ENCODE measurements at regions not wholly inside any gene's neighbourhood (a gene's known extent, or its start where the extent isn't known, plus 50 kb on each side); places are given as distances from the start of the nearest gene placed in this dataset.
A peak's percentile ranks its signal among the peaks of the same experiment; 100 is the strongest.
"Not testable (repeated sequence)": the region's sequence is repeated elsewhere in the genome, so short reads cannot be mapped to it uniquely, and the experiment has no call there.

DNA sequence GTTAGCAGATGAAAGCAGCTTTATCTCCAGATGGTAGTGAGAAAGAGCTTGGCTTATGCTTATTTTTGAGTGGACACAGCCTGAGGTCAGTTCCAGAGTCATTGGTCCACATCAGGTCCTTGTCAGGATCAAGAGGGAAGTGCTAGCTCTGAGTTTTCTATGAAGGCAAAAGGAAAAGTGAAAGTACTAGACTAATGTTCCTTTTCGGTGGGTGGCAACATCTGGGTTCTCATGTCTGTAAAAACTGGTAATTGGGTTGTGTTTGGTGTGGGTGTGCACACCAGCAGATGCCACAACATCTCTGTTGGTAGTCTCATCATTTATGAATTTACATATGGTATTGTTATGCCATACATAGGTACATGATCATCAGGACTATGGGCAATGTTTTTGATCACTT lies 210.5 kb downstream of the PWWP3B start:
- DNase-seq, result no peak

DNA sequence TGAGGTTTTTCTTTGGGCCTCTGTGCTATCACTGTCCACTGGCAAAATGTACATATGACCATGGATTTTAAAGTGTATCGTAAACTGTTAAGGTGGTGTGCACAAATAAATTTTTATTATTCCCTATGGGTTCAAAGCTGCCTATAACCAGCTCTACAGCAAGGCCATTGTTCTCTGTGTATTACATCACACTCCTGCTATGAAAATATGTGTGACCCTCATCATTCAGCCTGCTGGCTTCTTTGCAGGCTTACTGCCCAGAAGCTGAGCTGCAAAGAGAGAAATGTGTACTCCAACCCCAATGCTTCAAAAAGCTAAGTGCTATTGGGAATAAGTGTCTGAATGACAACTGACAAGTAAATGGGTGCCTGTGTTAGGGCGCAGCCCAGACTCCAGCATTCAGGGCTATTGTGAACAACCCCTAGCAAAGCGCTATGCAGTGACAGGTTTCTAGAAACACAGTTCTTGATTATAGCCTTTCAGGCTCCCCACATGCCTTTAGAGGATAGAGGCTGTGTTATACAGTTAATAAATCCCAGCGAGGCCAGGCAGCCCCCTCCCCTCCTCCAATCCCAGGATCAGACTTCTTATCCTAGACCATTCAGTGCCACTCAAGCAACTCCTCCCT lies 220.4 kb upstream of the RADX start:
- DNase-seq, result no peak

DNA sequence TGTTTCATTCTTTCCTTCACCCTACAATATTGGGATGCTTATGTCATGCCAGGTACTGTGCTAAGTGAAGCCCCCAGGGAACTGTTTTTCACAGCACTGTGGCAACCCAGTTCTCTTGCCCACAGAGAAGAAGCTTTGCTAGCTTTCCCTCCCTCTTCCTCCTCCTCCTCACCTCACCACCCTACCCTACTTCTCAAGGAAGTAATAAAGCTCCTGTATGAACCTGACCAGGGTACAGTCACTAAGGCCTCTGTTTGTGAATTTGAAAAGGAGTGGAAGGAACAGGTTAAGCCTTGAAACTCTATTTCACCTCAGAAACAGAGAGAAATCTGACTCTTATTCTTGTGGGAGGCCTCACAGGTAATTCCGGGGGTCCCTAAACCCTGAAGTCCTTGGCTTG lies 219.4 kb upstream of the RADX start:
- no peak for DNase-seq

DNA sequence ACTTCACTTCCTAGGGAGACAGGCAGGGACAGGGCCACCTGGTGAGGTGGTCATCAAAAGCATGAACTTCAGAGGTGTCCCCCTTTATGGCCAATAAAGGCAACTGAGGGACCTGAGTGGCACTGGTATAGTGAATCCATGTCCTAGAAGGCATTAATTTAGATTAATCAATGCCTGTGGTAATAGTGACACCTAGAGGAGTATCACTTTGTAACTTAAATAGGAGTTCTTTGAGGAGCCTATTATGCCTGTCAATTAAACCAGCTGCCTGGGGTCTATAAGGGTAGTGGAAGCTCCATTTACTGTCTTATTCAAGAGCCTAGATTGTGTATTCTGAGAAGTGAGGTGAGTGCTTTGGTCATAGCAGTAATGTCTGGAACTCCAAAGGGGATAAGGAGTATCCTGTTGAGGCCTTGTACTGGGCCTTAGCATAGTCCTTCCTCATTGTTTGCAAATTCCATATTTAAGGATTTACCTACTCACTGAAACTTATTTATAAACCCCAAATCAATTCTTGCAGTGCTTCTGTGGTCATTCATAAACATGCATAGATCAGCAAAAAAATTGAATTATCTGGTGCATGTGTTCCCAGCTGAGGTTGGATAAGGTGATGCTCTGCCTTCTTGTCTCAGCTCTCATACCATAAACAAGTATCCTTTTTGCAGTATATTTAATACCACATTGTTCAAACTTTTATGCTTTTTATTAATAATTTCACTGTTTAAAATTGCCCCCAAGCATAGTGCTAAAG lies 213.8 kb upstream of the RADX start:
- DNase-seq, result no peak

DNA sequence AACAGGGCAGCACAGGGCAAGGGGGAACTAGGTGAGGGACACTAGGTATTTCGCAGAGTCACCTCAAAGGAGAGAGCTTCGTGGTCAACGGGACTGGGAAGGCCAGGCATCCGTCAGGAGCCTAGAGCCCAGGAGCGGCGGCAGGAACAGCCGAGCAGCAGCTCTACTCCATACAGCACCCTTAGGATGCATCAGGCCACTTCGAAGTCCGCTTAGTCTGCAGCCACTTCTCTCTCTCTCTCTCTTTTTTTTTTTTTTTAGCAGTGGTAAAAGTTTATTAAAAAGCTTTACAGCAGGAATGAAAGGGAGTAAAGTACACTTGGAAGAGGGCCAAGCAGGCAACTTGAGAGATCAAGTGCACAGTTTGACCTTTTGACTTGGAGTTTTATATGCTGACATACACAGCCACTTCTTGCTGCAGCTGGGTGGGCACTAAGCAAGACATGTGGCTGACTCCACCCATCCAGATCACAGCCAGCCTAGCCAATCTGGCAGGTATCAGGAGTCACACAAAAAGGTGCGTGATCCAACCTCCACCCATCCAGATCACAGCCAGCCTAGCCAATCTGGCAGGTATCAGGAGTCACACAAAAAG lies 209.7 kb upstream of the RADX start:
- DNase-seq, result no peak

DNA sequence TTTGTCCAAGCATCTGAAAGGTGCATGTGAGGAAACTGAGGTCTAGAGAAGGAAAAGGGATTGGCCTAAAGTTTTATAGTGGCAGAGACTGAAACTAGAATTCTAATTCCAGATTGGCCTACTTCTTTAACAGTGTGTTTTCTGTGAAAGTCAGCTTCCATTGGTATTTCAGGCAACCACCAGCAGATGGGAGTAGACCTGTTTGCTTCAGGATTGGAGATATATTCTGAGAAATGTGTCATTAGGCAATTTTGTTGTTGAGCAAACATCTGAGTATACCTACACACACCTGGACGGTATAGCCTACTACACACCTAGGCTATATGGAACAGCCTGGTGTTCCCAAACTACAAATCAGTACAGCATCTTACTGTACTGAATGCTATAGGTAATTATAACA lies 207.3 kb upstream of the RADX start:
- DNase-seq, result no peak

DNA sequence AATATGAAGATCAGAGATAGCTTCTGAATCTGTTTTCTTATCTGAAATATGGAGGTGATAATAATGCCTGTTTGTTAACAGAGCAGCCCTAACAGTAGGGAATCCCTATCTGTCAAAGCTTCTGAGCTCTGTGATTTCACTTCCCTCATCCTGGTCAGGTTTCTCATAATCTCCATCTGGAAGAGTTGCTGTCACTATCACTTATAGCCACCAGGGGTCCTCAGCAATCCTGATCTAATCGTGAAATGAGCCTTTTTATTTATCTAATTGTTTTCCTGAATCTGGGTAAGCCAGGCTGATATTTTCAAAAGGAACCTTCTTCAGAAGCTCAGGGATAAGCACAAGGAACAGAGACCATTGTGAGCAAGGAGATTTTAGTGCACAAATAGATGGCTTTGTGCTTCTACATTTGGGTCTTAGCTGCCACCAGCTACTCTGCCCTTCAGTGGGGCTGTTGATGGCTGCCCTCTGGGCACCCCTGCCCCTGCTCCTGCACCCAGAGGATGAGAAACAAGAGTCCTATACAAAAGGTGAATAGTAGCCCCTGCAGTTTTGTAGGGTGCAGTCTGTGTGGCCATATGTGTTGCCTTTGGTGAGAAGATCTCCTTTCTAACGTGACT lies 196.4 kb upstream of the RADX start:
- DNase-seq, result peak; percentile 17

DNA sequence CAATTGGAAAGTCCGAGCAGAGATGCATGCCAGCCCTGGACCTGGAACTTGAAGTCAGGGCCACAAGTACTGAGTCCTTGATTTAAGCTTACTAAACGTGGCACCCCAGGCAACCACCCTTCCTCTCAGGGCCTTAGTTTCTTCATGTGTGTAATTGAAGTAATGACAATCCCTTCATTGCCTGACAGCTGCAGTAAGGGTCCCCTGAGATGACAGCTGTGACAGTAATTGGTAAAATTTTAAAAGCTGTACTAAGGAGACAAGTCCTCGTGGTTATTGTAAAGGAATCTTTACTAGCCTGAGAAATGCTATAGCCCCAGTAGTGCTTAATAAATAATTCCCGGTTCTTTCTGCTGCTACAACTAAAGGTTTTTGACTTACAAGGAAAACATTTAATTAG lies 175.1 kb upstream of the RADX start:
- no peak for DNase-seq

DNA sequence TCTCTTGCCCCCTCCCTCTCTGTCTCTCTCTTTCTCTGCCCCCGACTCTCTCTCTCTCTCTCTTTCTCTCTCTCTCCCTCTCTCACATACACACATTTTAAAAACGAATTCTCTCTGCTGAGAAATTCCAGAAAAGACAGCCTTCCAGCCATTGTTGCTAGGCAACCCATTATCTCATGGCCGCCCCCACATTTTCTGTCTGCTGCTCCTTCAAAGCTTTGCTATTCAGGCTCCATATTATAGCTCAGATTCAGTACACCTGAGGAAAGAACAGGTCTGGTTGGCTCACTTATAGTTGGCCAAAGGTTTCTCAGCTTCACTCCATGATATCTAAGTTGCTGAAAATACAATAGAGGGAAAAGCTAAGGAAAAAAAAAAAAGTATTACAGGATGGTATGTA lies 174.4 kb upstream of the RADX start:
- DNase-seq, result no peak

DNA sequence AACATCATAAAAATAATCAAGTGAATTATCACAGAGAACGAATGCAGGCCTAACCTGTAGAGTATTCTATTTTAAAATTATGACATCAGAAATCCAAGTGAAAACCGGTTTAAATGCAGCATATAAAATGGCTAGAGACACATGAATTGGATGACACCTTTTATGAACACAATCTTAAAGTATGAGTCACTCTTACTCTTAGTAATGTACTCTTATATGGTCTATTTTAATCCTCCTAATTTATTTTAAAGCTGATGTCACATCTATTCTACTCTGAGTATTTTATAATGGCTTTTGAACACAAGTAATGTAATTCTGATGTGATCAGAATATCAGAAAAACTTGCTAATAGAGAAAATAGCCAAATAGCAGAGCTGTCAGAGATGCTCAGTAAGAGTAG lies 161.4 kb upstream of the RADX start:
- DNase-seq, result no peak

DNA sequence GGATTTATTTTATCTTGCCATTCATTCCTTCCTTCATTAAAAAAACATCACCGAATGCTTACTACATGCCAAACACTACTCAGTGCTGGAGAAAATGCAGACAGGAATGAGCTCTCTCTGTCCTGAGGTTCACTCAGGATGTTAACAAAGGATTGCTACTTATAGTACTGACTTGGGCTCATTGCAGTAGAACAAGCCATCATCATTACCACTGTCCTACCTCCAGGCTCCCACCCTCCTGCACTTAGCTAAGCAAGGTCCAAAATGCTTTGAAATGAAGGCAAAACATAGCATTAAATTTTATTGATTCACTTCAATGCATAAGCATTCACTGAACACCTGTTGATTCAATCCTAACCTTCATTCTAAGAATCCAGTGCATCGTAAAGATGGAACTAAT lies 159.8 kb upstream of the RADX start:
- no peak for DNase-seq

DNA sequence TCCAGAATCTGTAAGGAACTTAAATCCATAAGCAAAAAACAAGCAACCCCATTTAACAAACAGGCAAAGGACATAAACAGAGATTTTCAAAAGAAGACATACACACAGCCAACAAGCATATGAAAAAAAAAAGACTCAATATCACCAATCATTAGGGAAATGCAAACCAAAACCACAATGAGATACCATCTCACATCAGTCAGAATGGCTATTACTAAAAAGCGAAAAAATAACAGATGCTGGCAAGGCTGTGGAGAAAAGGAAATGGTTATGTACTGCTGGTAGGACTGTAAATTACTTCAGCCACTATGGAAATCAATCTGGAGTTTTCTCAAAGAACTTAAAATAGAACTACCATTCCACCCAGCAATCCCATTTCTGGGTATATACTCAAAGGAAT lies 156.8 kb upstream of the RADX start:
- no peak for DNase-seq

DNA sequence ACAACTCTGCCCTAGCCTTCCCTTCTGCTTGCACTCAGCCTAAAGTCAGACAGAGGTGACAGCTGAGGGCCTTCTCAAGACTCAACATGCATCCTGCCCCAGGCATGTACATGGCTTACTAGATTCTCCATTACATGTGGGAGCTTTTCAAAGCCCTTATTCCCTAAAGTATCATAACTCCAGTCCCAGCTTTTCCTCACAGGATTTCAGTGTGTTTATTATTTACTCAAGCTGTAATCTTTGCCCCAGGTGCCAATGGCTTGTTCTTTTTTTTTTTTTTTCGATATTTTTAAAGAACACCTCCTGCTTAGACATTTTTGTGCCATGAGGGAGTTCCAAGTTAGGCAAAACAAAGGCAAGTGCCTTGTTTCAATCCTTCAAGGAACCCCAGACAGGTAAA lies 154.0 kb upstream of the RADX start:
- no peak for DNase-seq

DNA sequence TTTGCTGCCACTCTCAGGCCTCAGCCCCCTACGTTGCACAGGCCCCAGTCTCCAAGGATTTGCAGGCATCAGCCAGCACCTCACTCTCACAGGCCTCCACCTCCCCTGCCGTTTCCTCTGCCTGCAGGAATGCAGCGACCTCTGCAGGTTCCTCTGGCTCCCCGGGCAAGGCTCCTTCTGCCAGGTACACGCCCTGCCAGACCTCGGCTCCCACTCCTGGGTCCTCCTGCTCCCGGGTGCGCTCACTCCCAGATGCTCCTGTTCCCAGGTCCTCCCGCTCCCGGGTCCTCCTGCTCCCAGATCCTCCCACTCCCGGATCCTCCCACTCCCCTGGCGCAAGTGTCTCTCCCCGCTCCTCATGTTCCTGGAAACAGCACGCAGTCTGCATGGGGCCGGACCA lies 144.4 kb upstream of the RADX start:
- DNase-seq, result no peak

DNA sequence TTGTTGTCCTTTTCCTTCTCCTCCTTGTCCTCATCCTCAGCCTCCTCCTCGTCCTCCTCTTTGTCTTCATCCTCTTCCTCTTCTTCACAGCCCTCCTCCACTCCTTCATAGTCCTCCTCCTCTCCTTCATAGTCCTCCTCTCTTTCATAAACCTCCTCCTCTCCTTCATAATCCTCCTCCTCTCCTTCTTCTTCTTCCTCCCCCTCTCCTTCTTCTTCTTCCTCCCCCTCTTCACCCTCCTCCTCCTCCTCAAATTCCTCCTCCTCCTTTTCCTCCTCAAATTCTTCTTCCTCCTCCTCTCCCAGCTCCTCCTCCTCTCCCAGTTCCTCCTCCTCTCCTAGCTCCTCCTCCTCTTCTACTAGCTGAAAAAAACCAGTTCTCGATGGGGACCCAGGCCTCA lies 143.8 kb upstream of the RADX start:
- no peak for DNase-seq

DNA sequence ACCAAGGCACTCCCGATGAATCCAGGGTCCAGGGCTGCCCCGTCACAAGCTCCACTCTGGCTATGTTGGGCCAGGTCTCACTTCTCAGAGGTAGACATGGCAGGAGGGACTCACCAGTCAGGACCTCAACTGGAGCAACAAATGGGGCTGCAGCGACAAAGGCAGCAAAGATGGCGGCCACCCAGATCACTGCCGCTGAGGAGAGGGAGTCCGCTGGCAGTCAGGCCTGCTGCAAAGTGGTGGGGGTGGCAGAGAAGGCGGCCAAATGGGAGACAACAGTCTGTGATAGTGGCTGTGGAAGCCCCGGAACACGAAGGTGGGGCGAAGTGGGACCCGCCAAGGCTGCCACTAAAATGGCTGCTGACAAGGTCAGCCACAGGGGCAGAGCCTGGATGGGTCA lies 143.3 kb upstream of the RADX start:
- no peak for DNase-seq

DNA sequence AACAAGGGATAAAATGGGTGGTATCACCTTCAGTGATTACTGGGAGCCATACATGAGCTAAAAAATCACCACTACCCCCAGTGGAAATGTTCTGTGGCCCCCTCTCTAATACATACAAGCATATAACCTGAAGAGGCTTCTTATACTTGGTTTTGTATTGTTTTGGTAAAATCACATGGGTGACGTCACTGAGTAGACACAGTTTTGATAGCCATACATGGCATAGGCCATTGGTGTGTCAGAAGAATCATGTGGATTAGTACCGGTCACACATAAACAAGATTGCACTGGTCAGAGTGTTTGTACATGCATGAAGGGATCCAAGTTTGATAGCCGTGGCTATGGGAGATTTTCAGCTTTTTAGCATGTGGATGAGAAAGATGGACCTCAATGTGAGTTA lies 131.9 kb upstream of the RADX start:
- no peak for DNase-seq

DNA sequence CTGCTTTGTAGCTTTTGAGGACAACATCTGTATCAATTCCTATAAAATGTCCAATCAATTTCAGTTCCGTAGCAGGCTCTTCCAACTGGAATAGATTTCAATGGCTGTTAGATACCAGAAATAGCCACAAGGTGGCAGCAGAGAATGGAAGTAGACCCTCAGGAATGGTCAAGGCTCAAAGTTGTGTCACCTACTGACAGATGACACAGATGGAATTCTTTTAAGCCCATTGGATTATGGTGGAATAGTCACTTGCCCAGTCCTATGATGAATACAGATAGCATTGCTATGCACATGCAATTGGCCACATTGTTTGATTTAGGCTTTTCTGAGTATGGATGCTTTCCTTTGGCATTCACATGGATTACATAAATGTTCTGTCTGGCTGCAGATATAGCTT lies 130.4 kb upstream of the RADX start:
- DNase-seq, result peak; percentile 58

DNA sequence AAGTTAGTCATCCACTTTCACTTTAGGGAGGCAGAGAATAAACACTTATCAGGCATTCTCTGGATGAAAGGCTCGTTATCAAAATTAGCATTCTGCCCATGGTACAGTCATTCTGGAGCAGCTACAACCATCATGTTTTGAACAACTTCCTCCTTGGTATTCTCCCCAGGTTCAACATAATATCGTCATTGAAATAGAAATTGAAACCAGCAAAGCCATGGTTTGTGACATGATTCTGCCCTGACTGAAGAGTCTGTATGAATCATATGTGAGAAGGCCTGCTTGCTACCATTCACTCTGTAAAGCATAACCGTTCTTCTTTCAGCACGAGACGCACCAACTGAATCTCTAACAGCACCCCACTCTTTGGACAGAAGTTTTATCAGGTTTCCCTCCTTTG lies 127.5 kb upstream of the RADX start:
- peak; percentile 6 for DNase-seq

DNA sequence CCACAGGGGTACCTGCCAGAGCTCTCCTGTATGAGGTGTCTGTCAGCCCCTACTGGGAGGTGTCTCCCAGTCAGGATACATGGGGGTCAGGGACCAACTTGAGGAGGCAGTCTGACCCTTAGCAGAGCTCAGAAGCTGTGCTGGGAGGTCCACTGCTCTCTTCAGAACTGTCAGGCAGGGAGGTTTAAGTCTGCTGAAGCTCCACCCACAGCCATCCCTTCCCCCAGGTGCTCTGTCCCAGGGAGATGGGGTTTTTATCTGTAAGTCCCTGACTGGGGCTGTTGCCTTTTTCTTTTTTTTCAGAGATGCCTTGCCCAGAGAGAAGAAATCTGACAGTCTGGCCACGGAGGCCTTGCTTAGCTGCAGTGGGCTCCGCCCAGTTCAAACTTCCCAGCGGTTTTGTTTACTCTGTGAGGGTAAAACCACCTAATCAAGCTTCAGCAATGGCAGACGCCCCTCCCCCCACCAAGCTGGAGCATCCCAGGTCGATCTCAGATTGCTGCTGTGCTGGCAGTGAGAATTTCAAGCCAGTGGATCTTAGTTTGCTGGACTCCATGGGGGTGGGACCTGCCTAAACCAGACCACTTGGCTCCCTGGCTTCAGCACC lies 118.5 kb upstream of the RADX start:
- not testable (repeated sequence) for DNase-seq

DNA sequence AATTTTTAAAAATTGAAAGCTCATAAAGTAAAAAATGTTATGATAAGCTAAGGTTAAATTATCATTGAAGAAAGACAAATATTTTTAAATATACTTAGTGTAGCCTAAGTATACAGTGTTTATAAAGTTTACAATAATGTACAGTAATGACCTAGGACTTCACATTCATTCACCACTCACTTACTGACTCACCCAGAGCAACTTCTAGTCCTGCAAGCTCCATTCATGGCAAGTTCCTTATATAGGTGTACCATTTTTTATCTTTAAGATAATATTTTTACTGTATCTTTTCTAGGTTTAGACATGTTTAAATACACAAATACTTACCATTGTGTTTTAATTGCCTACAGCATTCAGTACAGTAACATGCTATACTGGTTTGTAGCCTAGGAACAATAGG lies 112.3 kb upstream of the RADX start:
- no peak for DNase-seq

DNA sequence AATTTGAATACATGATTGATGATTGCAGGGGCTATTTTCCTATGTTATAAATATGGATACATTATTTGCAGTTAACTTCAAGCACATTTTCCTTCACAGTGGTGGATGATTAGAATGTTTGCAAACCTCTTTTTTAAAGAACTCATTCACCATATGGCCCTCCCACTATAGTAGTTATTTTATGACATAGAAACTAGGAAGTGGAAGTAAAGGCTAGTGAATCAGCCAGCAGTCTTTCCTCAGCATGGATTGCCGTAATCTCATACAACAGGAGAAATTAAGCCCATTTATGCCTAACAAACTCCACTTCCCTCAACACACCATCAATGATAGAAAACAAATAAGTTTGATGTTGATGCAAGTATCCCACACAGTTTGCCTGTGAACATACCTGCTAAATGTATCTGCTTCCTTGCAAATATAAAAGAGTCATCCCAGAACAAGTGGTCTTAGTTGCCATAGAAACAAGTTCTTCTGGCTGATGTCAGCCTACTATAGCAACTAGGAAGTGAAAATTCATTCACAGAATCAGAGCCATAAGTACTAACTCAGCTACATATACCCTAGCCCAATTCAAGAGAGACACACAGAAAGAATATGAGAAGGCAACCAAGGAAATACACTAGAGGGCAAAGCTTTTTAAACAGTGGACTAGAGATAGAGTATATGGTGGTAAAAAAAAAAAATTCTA lies 100.9 kb upstream of the RADX start:
- DNase-seq, result no peak

Measured in CD4-positive, alpha-beta T cell treated with Interleukin-6 for 4 hours (primary cell).